ENCODE measurements at regions not wholly inside any gene's neighbourhood (a gene's known extent, or its start where the extent isn't known, plus 50 kb on each side); places are given as distances from the start of the nearest gene placed in this dataset.

DNA sequence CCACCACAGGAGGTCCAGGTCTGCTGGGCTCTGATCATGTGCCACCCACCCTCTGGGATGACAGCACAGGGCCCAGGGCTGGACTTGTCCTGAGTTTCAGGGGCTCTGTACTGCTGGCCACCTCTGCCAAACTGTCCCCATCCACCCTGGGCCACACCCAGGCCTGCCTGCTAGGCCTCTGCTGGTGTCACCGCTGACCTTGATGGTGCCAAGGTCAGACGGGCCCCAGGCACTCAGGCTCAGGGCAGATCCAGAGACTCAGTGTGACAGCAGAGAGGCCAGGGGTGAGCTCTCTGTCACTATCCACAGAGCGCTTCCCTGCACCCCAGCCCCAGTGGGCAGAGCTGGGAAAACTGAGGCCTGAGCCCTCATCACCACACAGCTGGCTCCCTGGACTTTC, 75.6 kb downstream of the RMI2 start:
- H3K9me3 Mint-ChIP-seq (ENCODE audit: low read depth) = no peaks in the 10 kb centered on the region
- H3K36me3 Mint-ChIP-seq (ENCODE audit: low read depth) = no peaks in the 10 kb centered on the region
- no peaks in the 10 kb centered on the region for H3K4me1 Mint-ChIP-seq (ENCODE audit: low read depth)
- H3K4me3 Mint-ChIP-seq (ENCODE audit: unreplicated experiment) = no peak overlapping the region
- H3K27me3 Mint-ChIP-seq (ENCODE audit: low read depth) = peaks cover 4% of the 10 kb centered on the region
- DNase-seq (ENCODE audit: low spot score) = no peak
- TF ChIP-seq, protein P1, sequence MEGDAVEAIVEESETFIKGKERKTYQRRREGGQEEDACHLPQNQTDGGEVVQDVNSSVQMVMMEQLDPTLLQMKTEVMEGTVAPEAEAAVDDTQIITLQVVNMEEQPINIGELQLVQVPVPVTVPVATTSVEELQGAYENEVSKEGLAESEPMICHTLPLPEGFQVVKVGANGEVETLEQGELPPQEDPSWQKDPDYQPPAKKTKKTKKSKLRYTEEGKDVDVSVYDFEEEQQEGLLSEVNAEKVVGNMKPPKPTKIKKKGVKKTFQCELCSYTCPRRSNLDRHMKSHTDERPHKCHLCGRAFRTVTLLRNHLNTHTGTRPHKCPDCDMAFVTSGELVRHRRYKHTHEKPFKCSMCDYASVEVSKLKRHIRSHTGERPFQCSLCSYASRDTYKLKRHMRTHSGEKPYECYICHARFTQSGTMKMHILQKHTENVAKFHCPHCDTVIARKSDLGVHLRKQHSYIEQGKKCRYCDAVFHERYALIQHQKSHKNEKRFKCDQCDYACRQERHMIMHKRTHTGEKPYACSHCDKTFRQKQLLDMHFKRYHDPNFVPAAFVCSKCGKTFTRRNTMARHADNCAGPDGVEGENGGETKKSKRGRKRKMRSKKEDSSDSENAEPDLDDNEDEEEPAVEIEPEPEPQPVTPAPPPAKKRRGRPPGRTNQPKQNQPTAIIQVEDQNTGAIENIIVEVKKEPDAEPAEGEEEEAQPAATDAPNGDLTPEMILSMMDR (IDR thresholded peaks at IDR 0.05) = no peak
- H3K27ac Mint-ChIP-seq (ENCODE audit: unreplicated experiment) = no peak overlapping the region

DNA sequence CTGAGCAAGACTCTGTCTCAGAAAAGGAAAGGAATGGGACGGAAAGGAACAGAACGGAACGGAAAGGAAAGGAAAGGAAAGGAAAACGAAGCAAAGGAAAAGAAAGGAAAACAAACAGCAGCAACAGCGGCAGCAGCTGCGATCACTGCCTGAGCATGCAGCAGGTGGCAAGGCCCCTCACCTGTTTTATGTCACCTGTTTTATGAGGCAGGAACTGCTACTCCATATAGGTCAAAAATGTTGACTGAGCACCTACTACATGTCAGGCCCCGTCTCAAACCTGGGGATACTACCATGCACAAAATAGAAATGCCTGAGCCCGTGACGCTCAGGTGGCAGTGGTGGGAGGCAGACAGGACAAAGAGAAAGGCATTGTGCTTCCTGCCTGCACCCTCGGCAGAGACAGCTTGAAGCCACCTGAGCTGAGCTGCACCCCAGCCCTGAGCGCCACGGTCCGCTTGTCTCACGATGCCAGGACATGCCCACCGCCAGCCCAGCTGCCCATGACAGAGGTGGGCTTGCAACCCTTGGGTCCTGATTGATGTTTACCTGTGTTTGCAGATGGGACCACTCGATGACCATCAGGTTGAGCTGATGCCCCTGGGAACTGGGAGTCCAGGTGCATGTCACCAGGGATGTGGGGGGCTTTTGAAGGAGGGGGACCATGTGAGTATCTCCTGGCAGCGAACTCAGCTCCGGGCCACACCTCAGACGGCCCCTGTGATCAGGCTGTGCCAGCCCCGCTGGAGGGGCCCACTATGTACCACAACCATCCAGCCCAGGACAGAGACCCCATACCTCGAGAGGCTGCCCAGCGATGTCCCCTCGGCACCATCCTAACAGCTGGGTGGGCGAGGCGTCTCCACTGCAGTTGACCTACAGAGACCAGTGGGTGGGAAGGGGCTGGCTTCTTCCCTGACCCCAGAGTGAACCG, 77.4 kb downstream of the RMI2 start:
- no peaks in the 10 kb centered on the region for H3K9me3 Mint-ChIP-seq (ENCODE audit: low read depth)
- H3K27me3 Mint-ChIP-seq (ENCODE audit: low read depth) = peaks cover 4% of the 10 kb centered on the region
- no peak for DNase-seq (ENCODE audit: low spot score)
- no peaks in the 10 kb centered on the region for H3K36me3 Mint-ChIP-seq (ENCODE audit: low read depth)
- TF ChIP-seq, protein P1 (IDR thresholded peaks at IDR 0.05) = no peak
- H3K27ac Mint-ChIP-seq (ENCODE audit: unreplicated experiment) = no peak overlapping the region
- H3K4me3 Mint-ChIP-seq (ENCODE audit: unreplicated experiment) = no peak overlapping the region
- no peaks in the 10 kb centered on the region for H3K4me1 Mint-ChIP-seq (ENCODE audit: low read depth)

DNA sequence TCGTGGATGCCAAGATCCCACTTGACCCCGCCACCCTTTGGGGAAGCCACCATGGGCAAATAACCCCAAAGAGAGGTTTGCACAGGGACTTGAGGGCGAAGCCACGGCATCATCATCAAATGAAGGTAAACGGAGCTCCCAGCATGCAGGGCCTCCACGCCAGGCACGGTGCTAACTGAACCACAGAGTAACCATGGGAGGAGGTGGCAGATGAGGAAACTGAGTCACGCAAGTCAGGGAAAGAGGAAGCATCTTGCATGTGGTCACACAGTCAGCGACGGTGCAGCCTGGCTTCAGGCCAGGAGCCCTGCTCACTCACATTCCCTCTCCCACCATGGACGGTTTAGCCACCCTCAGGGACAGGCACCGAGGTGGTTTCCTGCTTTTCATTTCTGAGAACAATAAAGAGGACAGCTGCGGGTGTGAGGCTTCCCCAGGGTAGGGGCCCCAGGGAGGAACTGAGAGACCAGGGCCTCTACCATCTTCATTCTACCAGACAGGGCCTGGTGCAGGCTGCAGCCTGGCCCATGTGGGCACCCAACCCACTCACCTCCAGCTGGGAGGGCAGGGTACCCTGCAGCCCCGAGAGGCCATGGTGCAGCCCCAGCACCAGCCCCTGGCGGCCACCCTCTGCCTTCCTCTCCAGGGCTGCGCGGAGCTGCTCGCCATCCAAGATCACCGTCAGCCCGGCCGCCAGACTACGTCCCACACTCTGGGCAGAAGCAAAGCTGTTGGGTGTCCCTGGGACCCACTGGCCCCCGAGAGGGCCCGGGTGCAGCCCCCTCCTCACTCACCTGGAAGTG, 78.3 kb downstream of the RMI2 start:
- H3K27ac Mint-ChIP-seq (ENCODE audit: unreplicated experiment) = no peak overlapping the region

DNA sequence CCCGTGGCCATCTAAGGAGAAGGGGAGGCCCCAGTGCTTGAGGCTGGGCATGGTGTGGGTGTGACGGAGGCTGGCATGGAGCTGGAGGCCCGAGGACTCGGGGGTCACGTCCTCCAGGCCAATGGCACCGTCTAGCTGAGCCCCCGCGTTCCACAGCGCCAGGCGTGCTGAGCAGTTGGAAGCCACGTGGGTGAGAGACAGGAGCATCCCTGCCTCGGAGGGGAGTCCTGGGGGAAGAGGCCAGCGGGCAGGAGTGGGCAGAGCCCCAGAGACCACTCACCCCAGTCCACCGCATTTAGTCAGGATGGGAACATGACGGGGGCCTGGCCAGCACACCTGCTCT, 78.8 kb downstream of the RMI2 start:
- Mint-ChIP-seq H3K27me3 (ENCODE audit: low read depth) (peaks cover 5% of the 10 kb centered on the region), H3K27ac (ENCODE audit: unreplicated experiment) (no peak overlapping the region), H3K4me1 (ENCODE audit: low read depth) (no peaks in the 10 kb centered on the region), H3K4me3 (ENCODE audit: unreplicated experiment) (no peak overlapping the region), H3K9me3 (ENCODE audit: low read depth) (no peaks in the 10 kb centered on the region), H3K36me3 (ENCODE audit: low read depth) (no peaks in the 10 kb centered on the region)
- DNase-seq (ENCODE audit: low spot score) = no peak
- TF ChIP-seq, protein P1 (IDR thresholded peaks at IDR 0.05) = no peak

More for the DNA sequence above, 78.3 kb downstream of the RMI2 start:
- Mint-ChIP-seq H3K36me3 (ENCODE audit: low read depth) (no peaks in the 10 kb centered on the region), H3K4me1 (ENCODE audit: low read depth) (no peaks in the 10 kb centered on the region), H3K4me3 (ENCODE audit: unreplicated experiment) (no peak overlapping the region), H3K9me3 (ENCODE audit: low read depth) (no peaks in the 10 kb centered on the region), H3K27me3 (ENCODE audit: low read depth) (peaks cover 4% of the 10 kb centered on the region)
- no peak for DNase-seq (ENCODE audit: low spot score)
- TF ChIP-seq, protein P1 (IDR thresholded peaks at IDR 0.05) = no peak

DNA sequence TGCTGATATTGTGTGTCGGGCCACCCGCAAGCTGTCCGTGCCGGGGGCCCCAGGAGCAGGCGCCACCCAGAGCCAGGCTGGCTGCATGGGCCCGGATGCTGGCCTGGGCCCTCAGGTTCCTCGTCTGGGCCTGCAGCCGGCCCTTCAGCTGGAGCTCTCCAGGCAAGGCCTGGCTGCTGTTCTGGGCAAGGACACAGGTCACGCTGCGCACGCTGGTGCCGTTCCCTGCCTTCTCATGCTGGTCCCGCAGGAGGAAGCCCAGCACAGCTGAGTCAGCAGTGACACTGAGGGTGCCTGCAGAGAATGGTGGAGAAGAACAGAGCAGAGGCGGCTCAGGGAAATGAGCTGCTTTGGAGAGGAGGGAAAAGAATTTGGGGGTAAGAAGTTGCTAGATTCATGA, 79.9 kb downstream of the RMI2 start:
- Mint-ChIP-seq H3K27ac (ENCODE audit: unreplicated experiment) (no peak overlapping the region), H3K4me1 (ENCODE audit: low read depth) (no peaks in the 10 kb centered on the region), H3K9me3 (ENCODE audit: low read depth) (no peaks in the 10 kb centered on the region), H3K4me3 (ENCODE audit: unreplicated experiment) (no peak overlapping the region), H3K36me3 (ENCODE audit: low read depth) (no peaks in the 10 kb centered on the region), H3K27me3 (ENCODE audit: low read depth) (peaks cover 10% of the 10 kb centered on the region)
- no peak for DNase-seq (ENCODE audit: low spot score)
- TF ChIP-seq, protein P1 (IDR thresholded peaks at IDR 0.05) = no peak

Data from chondrocyte (in vitro differentiated cells).